NCI-H82 treated with DMSO at 0.1 percent for 48 hours (cell line): ENCODE measurements at regions not wholly inside any gene's neighbourhood (a gene's known extent, or its start where the extent isn't known, plus 50 kb on each side); places are given as distances from the start of the nearest gene placed in this dataset.
A peak's percentile ranks its signal among the peaks of the same experiment; 100 is the strongest.
"Not testable (repeated sequence)": the region's sequence is repeated elsewhere in the genome, so short reads cannot be mapped to it uniquely, and the experiment has no call there.

Experiments
- DNase-seq: peaks from one replicate; lab custom pipeline; 2025; ENCODE audit not compliant: unreplicated experiment; lab: John Stamatoyannopoulos, UW

- peak; percentile 66 for DNase-seq
Measured at GRCh38 chr17:63171428-63172393, 205.7 kb downstream of the TANC2 start.

GRCh38 chr17:63173450-63173849 is 207.4 kb downstream of the TANC2 start:
- no peak for DNase-seq

GRCh38 chr17:63173903-63174302 is 207.9 kb downstream of the TANC2 start:
- no peak for DNase-seq

- no peak for DNase-seq
Measured at GRCh38 chr17:63178530-63178929, 212.5 kb downstream of the TANC2 start.

- no peak for DNase-seq
Measured at GRCh38 chr17:63181856-63182255, 215.8 kb downstream of the TANC2 start.

GRCh38 chr17:63185420-63185819 is 219.4 kb downstream of the TANC2 start:
- DNase-seq: no peak

GRCh38 chr17:63189082-63189481 is 223.0 kb downstream of the TANC2 start:
- DNase-seq: no peak

GRCh38 chr17:63189930-63190329 is 223.9 kb downstream of the TANC2 start:
- no peak for DNase-seq

- no peak for DNase-seq
Measured at GRCh38 chr17:63190821-63191370, 224.9 kb downstream of the TANC2 start.

- no peak for DNase-seq
Measured at GRCh38 chr17:63191610-63192009, 225.6 kb downstream of the TANC2 start.

GRCh38 chr17:63193827-63194226 is 227.8 kb downstream of the TANC2 start:
- no peak for DNase-seq

- no peak for DNase-seq
Measured at GRCh38 chr17:63196772-63197335, 230.8 kb downstream of the TANC2 start.

- DNase-seq: no peak
Measured at GRCh38 chr17:63203652-63204051, 237.6 kb downstream of the TANC2 start.

- DNase-seq: no peak
Measured at GRCh38 chr17:63221939-63222338, 224.2 kb downstream of the CYB561 start.

GRCh38 chr17:63222655-63223054 is 223.5 kb downstream of the CYB561 start:
- no peak for DNase-seq

GRCh38 chr17:63223212-63223911 is 222.7 kb downstream of the CYB561 start:
- no peak for DNase-seq

GRCh38 chr17:63224644-63225043 is 221.5 kb downstream of the CYB561 start:
- no peak for DNase-seq

GRCh38 chr17:63226720-63227119 is 219.4 kb downstream of the CYB561 start:
- not testable (repeated sequence) for DNase-seq

- not testable (repeated sequence) for DNase-seq
Measured at GRCh38 chr17:63231015-63231620, 215.0 kb downstream of the CYB561 start.

- no peak for DNase-seq
Measured at GRCh38 chr17:63232565-63233310, 213.4 kb downstream of the CYB561 start.
